H9 (cell line): ENCODE measurements at regions not wholly inside any gene's neighbourhood (a gene's known extent, or its start where the extent isn't known, plus 50 kb on each side); places are given as distances from the start of the nearest gene placed in this dataset.

Experiments
- DNase-seq: peaks from one replicate; pipeline ENCODE4 v3.0.0-alpha.2; 2017
- H2AFZ ChIP-seq: one replicate; pipeline ENCODE4 v1.6.1; 2013; ENCODE audit warnings: mild to moderate bottlenecking, low read length, control low read depth, moderate library complexity
- H2AK5ac ChIP-seq: 2 replicates; pipeline ENCODE4 v1.6.1; 2013; ENCODE audit warnings: low read length, control low read depth, mixed read lengths; ENCODE audit not compliant: insufficient read length
- H2BK120ac ChIP-seq: one replicate; pipeline ENCODE4 v1.6.1; 2013; ENCODE audit warnings: low read depth, mild to moderate bottlenecking, low read length, control low read depth, inconsistent platforms; ENCODE audit not compliant: poor library complexity, severe bottlenecking
- H2BK12ac ChIP-seq: 2 replicates; pipeline ENCODE4 v1.6.1; 2013; ENCODE audit warnings: low read length, control low read depth, mixed read lengths, low read depth; ENCODE audit not compliant: insufficient read length
- H2BK15ac ChIP-seq: 2 replicates; pipeline ENCODE4 v1.6.1; 2013; ENCODE audit warnings: low read depth, low read length, control low read depth
- H2BK20ac ChIP-seq: one replicate; pipeline ENCODE4 v1.6.1; 2013; ENCODE audit warnings: low read depth, mild to moderate bottlenecking, low read length, control low read depth, inconsistent platforms; ENCODE audit not compliant: poor library complexity, severe bottlenecking
- H2BK5ac ChIP-seq: 2 replicates; pipeline ENCODE4 v1.6.1; 2013; ENCODE audit warnings: low read length, control low read depth, mixed read lengths; ENCODE audit not compliant: insufficient read length
- H3K14ac ChIP-seq: 2 replicates; pipeline ENCODE4 v1.6.1; 2013; ENCODE audit warnings: low read length, control low read depth; ENCODE audit not compliant: insufficient read depth
- H3K18ac ChIP-seq: 2 replicates; pipeline ENCODE4 v1.6.1; 2013; ENCODE audit warnings: low read depth, mild to moderate bottlenecking, mixed read lengths, low read length, control low read depth; ENCODE audit not compliant: insufficient read length
- H3K23ac ChIP-seq: 2 replicates; pipeline ENCODE4 v1.6.1; 2013; ENCODE audit warnings: low read length, control low read depth, mixed read lengths, low read depth; ENCODE audit not compliant: insufficient read length
- H3K23me2 ChIP-seq: 2 replicates; pipeline ENCODE4 v1.6.1; 2013; ENCODE audit warnings: low read depth, mild to moderate bottlenecking, mixed read lengths, low read length, control low read depth; ENCODE audit not compliant: insufficient read length, poor library complexity, severe bottlenecking
- H3K27ac ChIP-seq: 2 replicates; pipeline ENCODE4 v1.5.1; 2013; ENCODE audit warnings: low read length, control low read depth, mixed read lengths, low read depth; ENCODE audit not compliant: insufficient read length
- H3K27me3 ChIP-seq: 2 replicates; pipeline ENCODE4 v1.6.1; 2013; ENCODE audit warnings: low read length, control low read depth, inconsistent platforms; ENCODE audit not compliant: insufficient read depth
- H3K4ac ChIP-seq: 2 replicates; pipeline ENCODE4 v1.6.1; 2013; ENCODE audit warnings: low read depth, mild to moderate bottlenecking, control low read depth, inconsistent platforms, low read length, moderate library complexity
- H3K4me1 ChIP-seq: 2 replicates; pipeline ENCODE4 v1.6.1; 2013; ENCODE audit warnings: low read length, control low read depth, inconsistent platforms; ENCODE audit not compliant: insufficient read depth
- H3K4me2 ChIP-seq: 2 replicates; pipeline ENCODE4 v1.6.1; 2013; ENCODE audit warnings: low read length, control low read depth, mixed read lengths; ENCODE audit not compliant: insufficient read length, insufficient read depth
- H3K56ac ChIP-seq: 2 replicates; pipeline ENCODE4 v1.6.1; 2013; ENCODE audit warnings: low read depth, mild to moderate bottlenecking, mixed read lengths, low read length, control low read depth; ENCODE audit not compliant: insufficient read length
- H3K79me1 ChIP-seq: 2 replicates; pipeline ENCODE4 v1.6.1; 2013; ENCODE audit warnings: low read depth, mild to moderate bottlenecking, moderate library complexity, low read length, control low read depth, inconsistent platforms; ENCODE audit not compliant: insufficient read depth, poor library complexity, severe bottlenecking
- H3K79me2 ChIP-seq: 2 replicates; pipeline ENCODE4 v1.6.1; 2013; ENCODE audit warnings: low read length, control low read depth, inconsistent platforms; ENCODE audit not compliant: insufficient read depth
- H3K9ac ChIP-seq: 2 replicates; pipeline ENCODE4 v1.6.1; 2013; ENCODE audit warnings: low read length, control low read depth, mixed read lengths; ENCODE audit not compliant: insufficient read length; ENCODE audit errors: extremely low read depth
- H3K9me3 ChIP-seq: one replicate; pipeline ENCODE4 v1.6.1; 2013; ENCODE audit warnings: low read depth, low read length, inconsistent platforms; ENCODE audit not compliant: control insufficient read depth
- H3T11ph ChIP-seq: one replicate; pipeline ENCODE4 v1.6.1; 2013; ENCODE audit warnings: mild to moderate bottlenecking, low read length, control low read depth, inconsistent platforms
- H4K20me1 ChIP-seq: one replicate; pipeline ENCODE4 v1.6.1; 2013; ENCODE audit not compliant: control insufficient read depth, insufficient read length, insufficient read depth
- H4K5ac ChIP-seq: 2 replicates; pipeline ENCODE4 v1.6.1; 2013; ENCODE audit warnings: low read depth, mild to moderate bottlenecking, mixed read lengths, low read length, control low read depth; ENCODE audit not compliant: insufficient read length
- H4K8ac ChIP-seq: replicated peaks from 2 replicates; pipeline ENCODE4 v1.6.1; 2013; ENCODE audit warnings: low read length, control low read depth, mixed read lengths, low read depth; ENCODE audit not compliant: insufficient read length
- H4K91ac ChIP-seq: 2 replicates; pipeline ENCODE4 v1.6.1; 2013; ENCODE audit warnings: low read depth, mild to moderate bottlenecking, moderate library complexity, mixed read lengths, low read length, control low read depth; ENCODE audit not compliant: insufficient read length
- H3K27ac Mint-ChIP-seq, 3 experiments: 2 replicates in 2 of 3; 3 replicates in 1 of 3; pipeline ENCODE4 v1.8.0; 2020 to 2021; ENCODE audit warnings: mixed read lengths in 3 of 3, mild to moderate bottlenecking in 1 of 3, moderate library complexity in 1 of 3
- H3K27me3 Mint-ChIP-seq: 2 replicates; pipeline ENCODE4 v1.8.0; 2021; ENCODE audit warnings: low read depth, mild to moderate bottlenecking, moderate library complexity, mixed read lengths
- H3K36me3 Mint-ChIP-seq, 3 experiments: 2 replicates in 2 of 3; 3 replicates in 1 of 3; pipeline ENCODE4 v1.8.0; 2020 to 2021; ENCODE audit warnings: low read depth in 3 of 3, mixed read lengths in 3 of 3; ENCODE audit not compliant: insufficient read depth in 1 of 3
- H3K4me1 Mint-ChIP-seq, 2 experiments: 2 replicates each; pipeline ENCODE4 v1.8.0; 2020; ENCODE audit warnings: mixed read lengths in 2 of 2
- H3K4me3 Mint-ChIP-seq, 2 experiments: 2 replicates in 1 of 2; 3 replicates in 1 of 2; pipeline ENCODE4 v1.8.0; 2020 to 2021; ENCODE audit warnings: mild to moderate bottlenecking in 2 of 2, mixed read lengths in 2 of 2, moderate library complexity in 1 of 2
- H3K9me3 Mint-ChIP-seq, 2 experiments: 2 replicates in 1 of 2; 3 replicates in 1 of 2; pipeline ENCODE4 v1.8.0; 2020; ENCODE audit warnings: mild to moderate bottlenecking in 2 of 2, mixed read lengths in 2 of 2, moderate library complexity in 1 of 2
- WGBS: extraction: QIAGEN DNeasy Blood & Tissue Kit; methylation state at CpG from one replicate; pipeline ENCODE4 v1.1.7; 2013; ENCODE audit warnings: missing lambda C conversion rate, low lambda C conversion rate, mixed read lengths; ENCODE audit not compliant: insufficient read length; ENCODE audit errors: extremely low coverage; 5-methylcytosine and 5-hydroxymethylcytosine counted together
- TF ChIP-seq, protein P1 (sequence below): fragments of 200-600 bp; sonication (generic); conservative IDR thresholded peaks from 3 replicates; pipeline ENCODE4 v1.8.0; 2021; ENCODE audit warnings: antibody characterized with exemption, mild to moderate bottlenecking

- Histone ChIP-seq H2BK15ac (no peak overlapping the region), H3K79me1 (no peaks in the 10 kb centered on the region), H4K5ac (no peak overlapping the region), H2BK12ac (no peak overlapping the region), H2AFZ (no peak overlapping the region), H3K79me2 (no peaks in the 10 kb centered on the region), H4K8ac (no peak overlapping the region), H3K23me2 (no peaks in the 10 kb centered on the region), H3K27me3 (no peaks in the 10 kb centered on the region), H3K56ac (no peak overlapping the region), H3K9me3 (no peaks in the 10 kb centered on the region), H2BK120ac (no peak overlapping the region), H3K18ac (no peak overlapping the region), H3K9ac (no peak overlapping the region), H4K20me1 (no peaks in the 10 kb centered on the region), H3K4me2 (no peak overlapping the region), H3K4me1 (no peaks in the 10 kb centered on the region), H3K4ac (no peak overlapping the region), H2AK5ac (no peak overlapping the region), H3K27ac (no peak overlapping the region), H4K91ac (no peak overlapping the region), H2BK5ac (no peak overlapping the region), H3K14ac (no peak overlapping the region), H3T11ph (no peak overlapping the region), H3K23ac (no peak overlapping the region), H2BK20ac (no peak overlapping the region)
- TF ChIP-seq, protein P1, sequence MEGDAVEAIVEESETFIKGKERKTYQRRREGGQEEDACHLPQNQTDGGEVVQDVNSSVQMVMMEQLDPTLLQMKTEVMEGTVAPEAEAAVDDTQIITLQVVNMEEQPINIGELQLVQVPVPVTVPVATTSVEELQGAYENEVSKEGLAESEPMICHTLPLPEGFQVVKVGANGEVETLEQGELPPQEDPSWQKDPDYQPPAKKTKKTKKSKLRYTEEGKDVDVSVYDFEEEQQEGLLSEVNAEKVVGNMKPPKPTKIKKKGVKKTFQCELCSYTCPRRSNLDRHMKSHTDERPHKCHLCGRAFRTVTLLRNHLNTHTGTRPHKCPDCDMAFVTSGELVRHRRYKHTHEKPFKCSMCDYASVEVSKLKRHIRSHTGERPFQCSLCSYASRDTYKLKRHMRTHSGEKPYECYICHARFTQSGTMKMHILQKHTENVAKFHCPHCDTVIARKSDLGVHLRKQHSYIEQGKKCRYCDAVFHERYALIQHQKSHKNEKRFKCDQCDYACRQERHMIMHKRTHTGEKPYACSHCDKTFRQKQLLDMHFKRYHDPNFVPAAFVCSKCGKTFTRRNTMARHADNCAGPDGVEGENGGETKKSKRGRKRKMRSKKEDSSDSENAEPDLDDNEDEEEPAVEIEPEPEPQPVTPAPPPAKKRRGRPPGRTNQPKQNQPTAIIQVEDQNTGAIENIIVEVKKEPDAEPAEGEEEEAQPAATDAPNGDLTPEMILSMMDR = no peak
- peaks cover 9 to 20% (median 17%) of the 10 kb centered on the region in 3 experiments for H3K36me3 Mint-ChIP-seq
- H3K4me1 Mint-ChIP-seq = peaks cover 17% of the 10 kb centered on the region in 2 experiments
- H3K27ac Mint-ChIP-seq = no peak overlapping the region
- DNase-seq = no peak
- no peaks in the 10 kb centered on the region; the same call in 1 of the 2 replicates for H3K27me3 Mint-ChIP-seq
- no peak overlapping the region for H3K4me3 Mint-ChIP-seq
- WGBS = no CpG with 5 or more reads among the region's 2 CpGs
- H3K9me3 Mint-ChIP-seq = peaks cover 18 to 27% of the 10 kb centered on the region in 2 experiments
Measured at GRCh38 chr6:166057431-166057830, 110.2 kb downstream of the TBXT start.
